GM18867 (cell line): ENCODE measurements at regions not wholly inside any gene's neighbourhood (a gene's known extent, or its start where the extent isn't known, plus 50 kb on each side); places are given as distances from the start of the nearest gene placed in this dataset.
A peak's percentile ranks its signal among the peaks of the same experiment; 100 is the strongest.
"Not testable (repeated sequence)": the region's sequence is repeated elsewhere in the genome, so short reads cannot be mapped to it uniquely, and the experiment has no call there.

Experiments
- ATAC-seq: cut with Tn5 transposase; IDR thresholded peaks from one replicate; pipeline ENCODE4 v1.9.1; 2021; ENCODE audit warnings: mild to moderate bottlenecking, moderate library complexity; ENCODE audit not compliant: unreplicated experiment

- not testable (repeated sequence) for ATAC-seq
These were observed 51.9 kb upstream of the MFGE8 start for GRCh38 chr15:88965097-88965496.

GRCh38 chr15:88970232-88970631, 57.1 kb upstream of the MFGE8 start:
- ATAC-seq, result no peak

GRCh38 chr15:88974392-88974791, 61.2 kb upstream of the MFGE8 start:
- no peak for ATAC-seq

GRCh38 chr15:88975891-88976290, 62.7 kb upstream of the MFGE8 start:
- no peak for ATAC-seq

- ATAC-seq, result no peak
These were observed 63.5 kb upstream of the MFGE8 start for GRCh38 chr15:88976656-88977055.

- no peak for ATAC-seq
These were observed 66.5 kb upstream of the MFGE8 start for GRCh38 chr15:88979674-88980073.

- no peak for ATAC-seq
These were observed 67.3 kb upstream of the MFGE8 start for GRCh38 chr15:88980498-88980897.

GRCh38 chr15:88981244-88982215, 68.4 kb upstream of the MFGE8 start:
- ATAC-seq, result no peak

GRCh38 chr15:88982304-88982945, 69.2 kb upstream of the MFGE8 start:
- ATAC-seq, result peak; percentile 94

GRCh38 chr15:88982946-88983342, 69.8 kb upstream of the MFGE8 start:
- ATAC-seq, result no peak

GRCh38 chr15:88983861-88984429, 70.8 kb upstream of the MFGE8 start:
- ATAC-seq, result no peak

GRCh38 chr15:88985547-88986393, 72.6 kb upstream of the MFGE8 start:
- ATAC-seq, result no peak

GRCh38 chr15:88986949-88987590, 73.9 kb upstream of the MFGE8 start:
- no peak for ATAC-seq

GRCh38 chr15:88987591-88987933, 74.4 kb upstream of the MFGE8 start:
- no peak for ATAC-seq

- ATAC-seq, result no peak
These were observed 74.9 kb upstream of the MFGE8 start for GRCh38 chr15:88987934-88988671.

- no peak for ATAC-seq
These were observed 76.4 kb upstream of the MFGE8 start for GRCh38 chr15:88989578-88989977.

- ATAC-seq, result no peak
These were observed 77.1 kb upstream of the MFGE8 start for GRCh38 chr15:88990185-88990679.

- no peak for ATAC-seq
These were observed 79.0 kb upstream of the MFGE8 start for GRCh38 chr15:88992216-88992615.

GRCh38 chr15:88992912-88993376, 79.8 kb upstream of the MFGE8 start:
- ATAC-seq, result no peak

GRCh38 chr15:88993662-88994061, 80.5 kb upstream of the MFGE8 start:
- no peak for ATAC-seq
